Cardiac muscle cell (in vitro differentiated cells and primary cell): ENCODE measurements at regions not wholly inside any gene's neighbourhood (a gene's known extent, or its start where the extent isn't known, plus 50 kb on each side); places are given as distances from the start of the nearest gene placed in this dataset.

Experiments
- DNase-seq, 2 donors: peaks; one replicate each; pipeline versions ENCODE4 v3.0.0 to v3.0.0-alpha.2; 2010 to 2017; ENCODE audit warnings: low read depth in 1 of 2, low spot score in 1 of 2
- H3K27ac ChIP-seq: fragments of 200-600 bp; sonication (generic); 2 replicates; pipeline ENCODE4 v1.5.1; 2016
- H3K27me3 ChIP-seq: fragments of 200-600 bp; sonication (generic); 2 replicates; pipeline ENCODE4 v1.6.0; 2016; ENCODE audit warnings: control low read depth
- H3K36me3 ChIP-seq: fragments of 200-600 bp; sonication (generic); 2 replicates; pipeline ENCODE4 v1.5.1; 2016; ENCODE audit warnings: control low read depth
- H3K4me1 ChIP-seq: fragments of 200-600 bp; sonication (generic); 2 replicates; pipeline ENCODE4 v1.8.1; 2017; ENCODE audit warnings: low read depth, mild to moderate bottlenecking, mixed run types
- H3K4me3 ChIP-seq: fragments of 200-600 bp; sonication (generic); 2 replicates; pipeline ENCODE4 v1.5.1; 2016; ENCODE audit warnings: mild to moderate bottlenecking
- H3K9me3 ChIP-seq: fragments of 200-600 bp; sonication (generic); 2 replicates; pipeline ENCODE4 v1.5.1; 2017; ENCODE audit warnings: low read depth, mild to moderate bottlenecking, control low read depth
- CTCF ChIP-seq: IDR thresholded peaks from 2 replicates; pipeline ENCODE4 v1.5.1; 2012; ENCODE audit warnings: low read depth, mild to moderate bottlenecking, low read length

- Histone ChIP-seq H3K27ac (no peak overlapping the region), H3K9me3 (no peaks in the 10 kb centered on the region), H3K4me1 (peaks cover 6% of the 10 kb centered on the region), H3K36me3 (no peaks in the 10 kb centered on the region), H3K27me3 (no peaks in the 10 kb centered on the region), H3K4me3 (no peak overlapping the region)
- DNase-seq = peak; percentile 52 to 81
- peak; percentile 94 for TF ChIP-seq CTCF
Measured at GRCh38 chr10:91006001-91006751, 85.3 kb upstream of the ANKRD1 start.

GRCh38 chr10:91006752-91007346 is 86.0 kb upstream of the ANKRD1 start:
- no peaks in the 10 kb centered on the region for H3K36me3 ChIP-seq
- DNase-seq = no peak
- H3K27me3 ChIP-seq = no peaks in the 10 kb centered on the region
- H3K27ac ChIP-seq = no peak overlapping the region
- no peaks in the 10 kb centered on the region for H3K9me3 ChIP-seq
- H3K4me1 ChIP-seq = peaks cover 6% of the 10 kb centered on the region
- TF ChIP-seq CTCF = no peak
- no peak overlapping the region for H3K4me3 ChIP-seq

GRCh38 chr10:91007655-91008054 is 86.8 kb upstream of the ANKRD1 start:
- no peak for DNase-seq
- H3K4me3 ChIP-seq = no peak overlapping the region
- no peak for TF ChIP-seq CTCF
- H3K9me3 ChIP-seq = no peaks in the 10 kb centered on the region
- no peaks in the 10 kb centered on the region for H3K36me3 ChIP-seq
- no peaks in the 10 kb centered on the region for H3K27me3 ChIP-seq
- peaks cover 6% of the 10 kb centered on the region for H3K4me1 ChIP-seq
- no peak overlapping the region for H3K27ac ChIP-seq

GRCh38 chr10:91009121-91009520 is 88.2 kb upstream of the ANKRD1 start:
- H3K4me3 ChIP-seq = no peak overlapping the region
- H3K27me3 ChIP-seq = no peaks in the 10 kb centered on the region
- no peak for DNase-seq
- H3K36me3 ChIP-seq = no peaks in the 10 kb centered on the region
- H3K9me3 ChIP-seq = no peaks in the 10 kb centered on the region
- TF ChIP-seq CTCF = no peak
- no peak overlapping the region for H3K27ac ChIP-seq
- peaks cover 6% of the 10 kb centered on the region for H3K4me1 ChIP-seq

GRCh38 chr10:91010952-91011351 is 90.1 kb upstream of the ANKRD1 start:
- H3K36me3 ChIP-seq = no peaks in the 10 kb centered on the region
- no peak overlapping the region for H3K4me3 ChIP-seq
- no peak overlapping the region for H3K27ac ChIP-seq
- peaks cover 6% of the 10 kb centered on the region for H3K4me1 ChIP-seq
- no peaks in the 10 kb centered on the region for H3K27me3 ChIP-seq
- no peak for DNase-seq
- no peak for TF ChIP-seq CTCF
- H3K9me3 ChIP-seq = no peaks in the 10 kb centered on the region
